Neural progenitor cell (in vitro differentiated cells): ENCODE measurements at regions not wholly inside any gene's neighbourhood (a gene's known extent, or its start where the extent isn't known, plus 50 kb on each side); places are given as distances from the start of the nearest gene placed in this dataset.

ENCODE experiments used
- EZH2 ChIP-seq: fragments of 200-600 bp; sonication (generic); IDR thresholded peaks from 2 replicates; pipeline ENCODE4 v1.6.1; 2017; ENCODE audit warnings: antibody characterized with exemption, mild to moderate bottlenecking, moderate library complexity
- TF ChIP-seq, protein P1 (sequence below): fragments of 200-600 bp; sonication (generic); IDR thresholded peaks from 2 replicates; pipeline ENCODE4 v1.5.1; 2017; ENCODE audit warnings: antibody characterized with exemption, mild to moderate bottlenecking

GRCh38 chr6:76835293-76835692 is 628.0 kb downstream of the HTR1B start:
- TF ChIP-seq, protein P1, sequence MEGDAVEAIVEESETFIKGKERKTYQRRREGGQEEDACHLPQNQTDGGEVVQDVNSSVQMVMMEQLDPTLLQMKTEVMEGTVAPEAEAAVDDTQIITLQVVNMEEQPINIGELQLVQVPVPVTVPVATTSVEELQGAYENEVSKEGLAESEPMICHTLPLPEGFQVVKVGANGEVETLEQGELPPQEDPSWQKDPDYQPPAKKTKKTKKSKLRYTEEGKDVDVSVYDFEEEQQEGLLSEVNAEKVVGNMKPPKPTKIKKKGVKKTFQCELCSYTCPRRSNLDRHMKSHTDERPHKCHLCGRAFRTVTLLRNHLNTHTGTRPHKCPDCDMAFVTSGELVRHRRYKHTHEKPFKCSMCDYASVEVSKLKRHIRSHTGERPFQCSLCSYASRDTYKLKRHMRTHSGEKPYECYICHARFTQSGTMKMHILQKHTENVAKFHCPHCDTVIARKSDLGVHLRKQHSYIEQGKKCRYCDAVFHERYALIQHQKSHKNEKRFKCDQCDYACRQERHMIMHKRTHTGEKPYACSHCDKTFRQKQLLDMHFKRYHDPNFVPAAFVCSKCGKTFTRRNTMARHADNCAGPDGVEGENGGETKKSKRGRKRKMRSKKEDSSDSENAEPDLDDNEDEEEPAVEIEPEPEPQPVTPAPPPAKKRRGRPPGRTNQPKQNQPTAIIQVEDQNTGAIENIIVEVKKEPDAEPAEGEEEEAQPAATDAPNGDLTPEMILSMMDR: no peak
- no peak for TF ChIP-seq EZH2
